Thymus (tissue), 11 donors: ENCODE measurements at regions not wholly inside any gene's neighbourhood (a gene's known extent, or its start where the extent isn't known, plus 50 kb on each side); places are given as distances from the start of the nearest gene placed in this dataset.

Experiments
- DNase-seq, 9 donors: peaks; one replicate each; pipeline ENCODE4 v3.0.0-alpha.2; 2013; ENCODE audit warnings: low spot score in 9 of 9, low read depth in 6 of 9, missing footprints in 1 of 9
- H3K27ac ChIP-seq, 2 donors: one replicate each; pipeline ENCODE4 v1.5.1; 2013; ENCODE audit warnings: control low read depth in 1 of 2, low read depth in 1 of 2, low read length in 1 of 2, mild to moderate bottlenecking in 1 of 2, moderate library complexity in 1 of 2
- H3K27me3 ChIP-seq, 2 donors: one replicate each; pipeline ENCODE4 v1.5.1; 2013; ENCODE audit warnings: low read length in 1 of 2; ENCODE audit not compliant: control insufficient read depth in 2 of 2, insufficient read depth in 1 of 2
- H3K36me3 ChIP-seq, 2 donors: one replicate each; pipeline ENCODE4 v1.5.1; 2013; ENCODE audit warnings: low read length in 1 of 2, mild to moderate bottlenecking in 1 of 2, moderate library complexity in 1 of 2; ENCODE audit not compliant: control insufficient read depth in 2 of 2, insufficient read depth in 2 of 2
- H3K4me1 ChIP-seq, 2 donors: one replicate each; pipeline ENCODE4 v1.5.1; 2013; ENCODE audit warnings: low read length in 2 of 2; ENCODE audit not compliant: control insufficient read depth in 2 of 2, insufficient read depth in 2 of 2
- H3K4me3 ChIP-seq, 2 donors: one replicate each; pipeline ENCODE4 v1.5.1; 2013; ENCODE audit warnings: low read length in 2 of 2, control low read depth in 1 of 2, mild to moderate bottlenecking in 1 of 2
- H3K9me3 ChIP-seq, 2 donors: one replicate each; pipeline ENCODE4 v1.5.1; 2013; ENCODE audit warnings: low read length in 1 of 2, mild to moderate bottlenecking in 1 of 2; ENCODE audit not compliant: control insufficient read depth in 2 of 2, insufficient read depth in 1 of 2
- WGBS: extraction: QIAGEN DNeasy Blood & Tissue Kit; methylation state at CpG from one replicate; pipeline ENCODE4 v1.1.7; 2013; 5-methylcytosine and 5-hydroxymethylcytosine counted together
- donor health status: healthy.

GRCh38 chr1:168918860-168919741 lies 187.4 kb upstream of the ATP1B1 start:
- peak in 1 of 9 donors; percentile 9 for DNase-seq
- WGBS = 84% methylated on average over 5 of the region's 5 CpGs
- no peak overlapping the region for H3K27ac ChIP-seq

GRCh38 chr1:168920456-168921094 lies 185.9 kb upstream of the ATP1B1 start:
- Histone ChIP-seq H3K27ac (no peak overlapping the region), H3K27me3 (no peaks in the 10 kb centered on the region), H3K36me3 (no peaks in the 10 kb centered on the region), H3K9me3 (no peaks in the 10 kb centered on the region), H3K4me3 (no peak overlapping the region), H3K4me1 (no peaks in the 10 kb centered on the region)
- DNase-seq = no peak
- WGBS = 93% methylated on average over 6 of the region's 6 CpGs

More at GRCh38 chr1:168918860-168919741, 187.4 kb upstream of the ATP1B1 start:
- no peaks in the 10 kb centered on the region for H3K36me3 ChIP-seq
- H3K4me3 ChIP-seq = no peak overlapping the region
- no peaks in the 10 kb centered on the region for H3K27me3 ChIP-seq
- no peaks in the 10 kb centered on the region for H3K4me1 ChIP-seq
- no peaks in the 10 kb centered on the region for H3K9me3 ChIP-seq

GRCh38 chr1:168921629-168922028 lies 184.9 kb upstream of the ATP1B1 start:
- Histone ChIP-seq H3K36me3 (no peaks in the 10 kb centered on the region), H3K9me3 (no peaks in the 10 kb centered on the region), H3K27ac (no peak overlapping the region), H3K4me1 (no peaks in the 10 kb centered on the region), H3K27me3 (no peaks in the 10 kb centered on the region), H3K4me3 (no peak overlapping the region)
- 64% methylated on average over 3 of the region's 3 CpGs for WGBS
- DNase-seq = no peak

- H3K4me1 ChIP-seq = no peaks in the 10 kb centered on the region
- no peak for DNase-seq
- no peaks in the 10 kb centered on the region for H3K27me3 ChIP-seq
- no peak overlapping the region for H3K4me3 ChIP-seq
- H3K27ac ChIP-seq = no peak overlapping the region
- no peaks in the 10 kb centered on the region for H3K9me3 ChIP-seq
- 96% methylated on average over 3 of the region's 3 CpGs for WGBS
- H3K36me3 ChIP-seq = no peaks in the 10 kb centered on the region
Measured at GRCh38 chr1:168923521-168924136, 182.9 kb upstream of the ATP1B1 start.

- no peak overlapping the region for H3K27ac ChIP-seq
- no peaks in the 10 kb centered on the region for H3K36me3 ChIP-seq
- no peak for DNase-seq
- H3K4me3 ChIP-seq = no peak overlapping the region
- no peaks in the 10 kb centered on the region for H3K27me3 ChIP-seq
- H3K9me3 ChIP-seq = no peaks in the 10 kb centered on the region
- WGBS = 98% methylated on average over 1 of the region's 1 CpG
- H3K4me1 ChIP-seq = no peaks in the 10 kb centered on the region
Measured at GRCh38 chr1:168924976-168925375, 181.5 kb upstream of the ATP1B1 start.

GRCh38 chr1:168926236-168926635 lies 180.3 kb upstream of the ATP1B1 start:
- Histone ChIP-seq H3K4me3 (no peak overlapping the region), H3K9me3 (no peaks in the 10 kb centered on the region), H3K27ac (no peak overlapping the region), H3K36me3 (no peaks in the 10 kb centered on the region), H3K4me1 (no peaks in the 10 kb centered on the region), H3K27me3 (no peaks in the 10 kb centered on the region)
- DNase-seq = no peak
- WGBS = 98% methylated on average over 3 of the region's 3 CpGs

GRCh38 chr1:168932539-168932938 lies 174.0 kb upstream of the ATP1B1 start:
- Histone ChIP-seq H3K4me3 (no peak overlapping the region), H3K27ac (no peak overlapping the region), H3K4me1 (no peaks in the 10 kb centered on the region), H3K27me3 (no peaks in the 10 kb centered on the region), H3K36me3 (no peaks in the 10 kb centered on the region), H3K9me3 (no peaks in the 10 kb centered on the region)
- no peak for DNase-seq
- WGBS = 95% methylated on average over 3 of the region's 3 CpGs

- DNase-seq = no peak
- Histone ChIP-seq H3K27me3 (no peaks in the 10 kb centered on the region), H3K4me1 (no peaks in the 10 kb centered on the region), H3K9me3 (no peaks in the 10 kb centered on the region), H3K36me3 (no peaks in the 10 kb centered on the region), H3K4me3 (no peak overlapping the region), H3K27ac (no peak overlapping the region)
- 96% methylated on average over 4 of the region's 4 CpGs for WGBS
Measured at GRCh38 chr1:168933141-168933805, 173.2 kb upstream of the ATP1B1 start.
